DOHH2 (cell line): ENCODE measurements at regions not wholly inside any gene's neighbourhood (a gene's known extent, or its start where the extent isn't known, plus 50 kb on each side); places are given as distances from the start of the nearest gene placed in this dataset.

Source experiments
- EZH2phosphoT487 ChIP-seq: fragments of 200-600 bp; sonication (generic); IDR thresholded peaks from 2 replicates; pipeline ENCODE4 v1.6.1; 2017; ENCODE audit warnings: borderline replicate concordance, mild to moderate bottlenecking, antibody characterized with exemption, low read length, moderate library complexity, mixed read lengths
- TF ChIP-seq, protein P1 (sequence below): fragments of 200-600 bp; sonication (generic); IDR thresholded peaks from one replicate; pipeline ENCODE4 v1.5.1; 2014; ENCODE audit warnings: antibody characterized with exemption, mild to moderate bottlenecking, low read depth, low read length; ENCODE audit not compliant: poor library complexity, severe bottlenecking

DNA sequence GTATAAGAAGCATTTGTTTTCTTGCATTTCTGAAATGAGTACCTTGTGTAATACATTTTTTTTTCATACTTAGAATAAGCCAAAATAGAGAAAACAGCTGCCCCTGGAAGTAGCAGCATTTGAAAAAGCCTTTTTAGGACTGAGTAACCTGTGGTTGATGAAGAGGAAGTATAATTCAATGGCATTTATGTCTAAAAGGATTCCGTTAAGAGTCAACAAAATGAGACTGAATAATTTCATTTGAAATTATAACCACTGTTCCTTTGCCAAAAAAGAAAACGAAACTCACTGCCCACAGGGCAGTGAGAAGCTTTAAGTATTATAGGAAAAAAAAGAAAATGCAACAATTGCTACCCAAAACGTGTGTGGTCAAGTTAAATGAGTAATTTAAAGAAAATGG lies 705.6 kb upstream of the PHF14 start:
- TF ChIP-seq, protein P1, sequence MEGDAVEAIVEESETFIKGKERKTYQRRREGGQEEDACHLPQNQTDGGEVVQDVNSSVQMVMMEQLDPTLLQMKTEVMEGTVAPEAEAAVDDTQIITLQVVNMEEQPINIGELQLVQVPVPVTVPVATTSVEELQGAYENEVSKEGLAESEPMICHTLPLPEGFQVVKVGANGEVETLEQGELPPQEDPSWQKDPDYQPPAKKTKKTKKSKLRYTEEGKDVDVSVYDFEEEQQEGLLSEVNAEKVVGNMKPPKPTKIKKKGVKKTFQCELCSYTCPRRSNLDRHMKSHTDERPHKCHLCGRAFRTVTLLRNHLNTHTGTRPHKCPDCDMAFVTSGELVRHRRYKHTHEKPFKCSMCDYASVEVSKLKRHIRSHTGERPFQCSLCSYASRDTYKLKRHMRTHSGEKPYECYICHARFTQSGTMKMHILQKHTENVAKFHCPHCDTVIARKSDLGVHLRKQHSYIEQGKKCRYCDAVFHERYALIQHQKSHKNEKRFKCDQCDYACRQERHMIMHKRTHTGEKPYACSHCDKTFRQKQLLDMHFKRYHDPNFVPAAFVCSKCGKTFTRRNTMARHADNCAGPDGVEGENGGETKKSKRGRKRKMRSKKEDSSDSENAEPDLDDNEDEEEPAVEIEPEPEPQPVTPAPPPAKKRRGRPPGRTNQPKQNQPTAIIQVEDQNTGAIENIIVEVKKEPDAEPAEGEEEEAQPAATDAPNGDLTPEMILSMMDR, result no peak
- no peak for TF ChIP-seq EZH2phosphoT487
